ENCODE measurements at regions not wholly inside any gene's neighbourhood (a gene's known extent, or its start where the extent isn't known, plus 50 kb on each side); places are given as distances from the start of the nearest gene placed in this dataset.

DNA sequence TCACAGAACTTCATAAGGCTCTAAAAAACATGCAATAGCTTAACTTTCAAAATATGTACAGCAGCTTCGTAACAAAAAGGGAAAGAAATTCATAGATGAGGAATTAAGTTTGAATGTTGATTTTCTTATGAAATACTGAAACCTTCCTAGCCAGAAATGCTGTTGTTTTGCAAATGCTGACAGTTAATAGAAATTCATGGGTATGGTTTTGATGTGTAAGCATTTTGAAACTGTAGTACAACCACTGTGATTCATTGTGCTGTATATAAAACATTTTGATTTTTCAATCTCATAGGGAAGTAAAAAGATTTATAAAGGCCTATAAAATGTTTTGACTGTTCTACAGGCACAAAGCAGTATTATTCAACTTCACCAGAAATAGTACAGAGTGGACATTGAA, 228.4 kb upstream of the EYS start:
- ChIA-PET POLR2A (no interaction called here), CTCF (no interaction called here)
- H3K4me3 ChIP-seq (ENCODE audit: low read depth, low read length), result no peak overlapping the region
- H3K36me3 ChIP-seq (ENCODE audit: control insufficient read depth in 2 of 2, insufficient read depth in 1 of 2, low read length in 2 of 2), result no peaks in the 10 kb centered on the region
- TF ChIP-seq ZNF202 (tag by site-specific recombination; IDR thresholded peaks at IDR 0.05; ENCODE audit: borderline replicate concordance), result no peak
- no peak for TF ChIP-seq SCRT1 (tag by site-specific recombination; IDR thresholded peaks at IDR 0.05; ENCODE audit: borderline replicate concordance)
- no peak for TF ChIP-seq HOXA7 (CRISPR knock-in tag; IDR thresholded peaks at IDR 0.05; ENCODE audit: borderline replicate concordance)
- no peak for TF ChIP-seq ZNF747 (tag by site-specific recombination; IDR thresholded peaks at IDR 0.05)
- no peak for TF ChIP-seq ZNF302 (tag by site-specific recombination; IDR thresholded peaks at IDR 0.05; ENCODE audit: low read depth)
- TF ChIP-seq ZNF24 (tag by site-specific recombination; IDR thresholded peaks at IDR 0.05), result no peak
- TF ChIP-seq ZNF324 (tag by site-specific recombination; IDR thresholded peaks at IDR 0.05), result no peak
- TF ChIP-seq ZNF560 (tag by site-specific recombination; IDR thresholded peaks at IDR 0.05; ENCODE audit: borderline replicate concordance), result no peak
- TF ChIP-seq ZNF768 (tag by site-specific recombination; IDR thresholded peaks at IDR 0.05), result no peak
- no peak for TF ChIP-seq ZNF701 (tag by site-specific recombination; IDR thresholded peaks at IDR 0.05)
- TF ChIP-seq ZNF48 (tag by site-specific recombination; IDR thresholded peaks at IDR 0.05), result no peak
- TF ChIP-seq, protein P1, sequence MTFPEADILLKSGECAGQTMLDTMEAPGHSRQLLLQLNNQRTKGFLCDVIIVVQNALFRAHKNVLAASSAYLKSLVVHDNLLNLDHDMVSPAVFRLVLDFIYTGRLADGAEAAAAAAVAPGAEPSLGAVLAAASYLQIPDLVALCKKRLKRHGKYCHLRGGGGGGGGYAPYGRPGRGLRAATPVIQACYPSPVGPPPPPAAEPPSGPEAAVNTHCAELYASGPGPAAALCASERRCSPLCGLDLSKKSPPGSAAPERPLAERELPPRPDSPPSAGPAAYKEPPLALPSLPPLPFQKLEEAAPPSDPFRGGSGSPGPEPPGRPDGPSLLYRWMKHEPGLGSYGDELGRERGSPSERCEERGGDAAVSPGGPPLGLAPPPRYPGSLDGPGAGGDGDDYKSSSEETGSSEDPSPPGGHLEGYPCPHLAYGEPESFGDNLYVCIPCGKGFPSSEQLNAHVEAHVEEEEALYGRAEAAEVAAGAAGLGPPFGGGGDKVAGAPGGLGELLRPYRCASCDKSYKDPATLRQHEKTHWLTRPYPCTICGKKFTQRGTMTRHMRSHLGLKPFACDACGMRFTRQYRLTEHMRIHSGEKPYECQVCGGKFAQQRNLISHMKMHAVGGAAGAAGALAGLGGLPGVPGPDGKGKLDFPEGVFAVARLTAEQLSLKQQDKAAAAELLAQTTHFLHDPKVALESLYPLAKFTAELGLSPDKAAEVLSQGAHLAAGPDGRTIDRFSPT (tag by site-specific recombination; IDR thresholded peaks at IDR 0.05), result no peak
- H3K4me1 ChIP-seq (ENCODE audit: control insufficient read depth, insufficient read depth, low read length), result no peaks in the 10 kb centered on the region
- H3K9me3 ChIP-seq (ENCODE audit: control insufficient read depth, insufficient read depth, low read depth, low read length), result no peaks in the 10 kb centered on the region
- H3K27ac ChIP-seq (ENCODE audit: extremely low read depth, low read depth, low read length), result no peak overlapping the region

- no peak for TF ChIP-seq MEIS1 (CRISPR knock-in tag; IDR thresholded peaks at IDR 0.05; ENCODE audit: borderline replicate concordance)
- TF ChIP-seq HOXD13 (CRISPR knock-in tag; IDR thresholded peaks at IDR 0.05; ENCODE audit: borderline replicate concordance), result no peak
- no peak for TF ChIP-seq ZNF146 (tag by site-specific recombination; IDR thresholded peaks at IDR 0.05)
- no peak for TF ChIP-seq ZBTB20 (tag by site-specific recombination; IDR thresholded peaks at IDR 0.05)
- no peak for TF ChIP-seq ZBTB8A (tag by site-specific recombination; IDR thresholded peaks at IDR 0.05)
- TF ChIP-seq ZBTB7A (tag by site-specific recombination; IDR thresholded peaks at IDR 0.05; ENCODE audit: low read depth), result no peak
- no peak for TF ChIP-seq ZNF223 (tag by site-specific recombination; IDR thresholded peaks at IDR 0.05)
- no peak for TF ChIP-seq ZSCAN4 (tag by site-specific recombination; IDR thresholded peaks at IDR 0.05)
- no peak for TF ChIP-seq ZNF777 (tag by site-specific recombination; IDR thresholded peaks at IDR 0.05; ENCODE audit: borderline replicate concordance)
- TF ChIP-seq, protein P2, sequence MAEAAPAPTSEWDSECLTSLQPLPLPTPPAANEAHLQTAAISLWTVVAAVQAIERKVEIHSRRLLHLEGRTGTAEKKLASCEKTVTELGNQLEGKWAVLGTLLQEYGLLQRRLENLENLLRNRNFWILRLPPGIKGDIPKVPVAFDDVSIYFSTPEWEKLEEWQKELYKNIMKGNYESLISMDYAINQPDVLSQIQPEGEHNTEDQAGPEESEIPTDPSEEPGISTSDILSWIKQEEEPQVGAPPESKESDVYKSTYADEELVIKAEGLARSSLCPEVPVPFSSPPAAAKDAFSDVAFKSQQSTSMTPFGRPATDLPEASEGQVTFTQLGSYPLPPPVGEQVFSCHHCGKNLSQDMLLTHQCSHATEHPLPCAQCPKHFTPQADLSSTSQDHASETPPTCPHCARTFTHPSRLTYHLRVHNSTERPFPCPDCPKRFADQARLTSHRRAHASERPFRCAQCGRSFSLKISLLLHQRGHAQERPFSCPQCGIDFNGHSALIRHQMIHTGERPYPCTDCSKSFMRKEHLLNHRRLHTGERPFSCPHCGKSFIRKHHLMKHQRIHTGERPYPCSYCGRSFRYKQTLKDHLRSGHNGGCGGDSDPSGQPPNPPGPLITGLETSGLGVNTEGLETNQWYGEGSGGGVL (tag by site-specific recombination; IDR thresholded peaks at IDR 0.05), result no peak
- no peak for TF ChIP-seq ZNF558 (tag by site-specific recombination; IDR thresholded peaks at IDR 0.05)
- no peak for TF ChIP-seq BCL6B (tag by site-specific recombination; IDR thresholded peaks at IDR 0.05)
- TF ChIP-seq ZNF121 (tag by site-specific recombination; IDR thresholded peaks at IDR 0.05), result no peak
- TF ChIP-seq ZNF184 (tag by site-specific recombination; IDR thresholded peaks at IDR 0.05), result no peak
- TF ChIP-seq MYNN (tag by site-specific recombination; IDR thresholded peaks at IDR 0.05; ENCODE audit: borderline replicate concordance), result no peak
- no peaks in the 10 kb centered on the region for H3K36me3 ChIP-seq (ENCODE audit: control insufficient read depth in 2 of 2, insufficient read depth in 1 of 2, low read length in 2 of 2)
- ChIA-PET CTCF (interaction anchor here (0.8 kb wide), 1 partner anchor 295 kb away, joined by 3 read pairs; no protein-coding TSS in a partner anchor), POLR2A (no interaction called here)
- H3K4me1 ChIP-seq (ENCODE audit: control insufficient read depth, insufficient read depth, low read length), result no peaks in the 10 kb centered on the region
- no peak overlapping the region for H3K27ac ChIP-seq (ENCODE audit: extremely low read depth, low read depth, low read length)
- no peaks in the 10 kb centered on the region for H3K9me3 ChIP-seq (ENCODE audit: control insufficient read depth, insufficient read depth, low read depth, low read length)
- H3K4me3 ChIP-seq (ENCODE audit: low read depth, low read length), result no peak overlapping the region
These were observed 226.4 kb upstream of the EYS start for GRCh38 chr6:65933390-65933789.

Measured in HEK293 (cell line).